ENCODE measurements at regions not wholly inside any gene's neighbourhood (a gene's known extent, or its start where the extent isn't known, plus 50 kb on each side); places are given as distances from the start of the nearest gene placed in this dataset.

DNA sequence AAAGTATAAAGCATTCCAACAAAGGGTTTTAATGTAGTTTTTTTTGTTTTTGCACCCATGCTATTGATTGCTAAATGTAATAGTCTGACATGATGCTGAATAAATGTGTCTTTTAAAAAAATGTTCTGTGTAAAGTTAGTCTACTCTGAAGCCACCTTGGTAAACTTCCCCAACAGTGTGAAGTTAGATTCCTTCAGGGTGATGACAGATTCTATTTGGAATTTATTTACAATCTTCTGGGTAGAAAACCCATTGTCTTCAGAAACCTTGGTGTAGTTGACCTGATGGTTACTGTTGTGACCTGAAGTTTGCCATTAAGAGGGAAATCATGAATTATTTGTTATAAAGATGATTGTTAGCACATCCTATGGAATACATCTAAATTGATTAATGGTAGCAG is 64.7 kb upstream of the TRPC7 start:
- TF ChIP-seq, protein P1, sequence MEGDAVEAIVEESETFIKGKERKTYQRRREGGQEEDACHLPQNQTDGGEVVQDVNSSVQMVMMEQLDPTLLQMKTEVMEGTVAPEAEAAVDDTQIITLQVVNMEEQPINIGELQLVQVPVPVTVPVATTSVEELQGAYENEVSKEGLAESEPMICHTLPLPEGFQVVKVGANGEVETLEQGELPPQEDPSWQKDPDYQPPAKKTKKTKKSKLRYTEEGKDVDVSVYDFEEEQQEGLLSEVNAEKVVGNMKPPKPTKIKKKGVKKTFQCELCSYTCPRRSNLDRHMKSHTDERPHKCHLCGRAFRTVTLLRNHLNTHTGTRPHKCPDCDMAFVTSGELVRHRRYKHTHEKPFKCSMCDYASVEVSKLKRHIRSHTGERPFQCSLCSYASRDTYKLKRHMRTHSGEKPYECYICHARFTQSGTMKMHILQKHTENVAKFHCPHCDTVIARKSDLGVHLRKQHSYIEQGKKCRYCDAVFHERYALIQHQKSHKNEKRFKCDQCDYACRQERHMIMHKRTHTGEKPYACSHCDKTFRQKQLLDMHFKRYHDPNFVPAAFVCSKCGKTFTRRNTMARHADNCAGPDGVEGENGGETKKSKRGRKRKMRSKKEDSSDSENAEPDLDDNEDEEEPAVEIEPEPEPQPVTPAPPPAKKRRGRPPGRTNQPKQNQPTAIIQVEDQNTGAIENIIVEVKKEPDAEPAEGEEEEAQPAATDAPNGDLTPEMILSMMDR (IDR thresholded peaks at IDR 0.05; ENCODE audit: borderline replicate concordance): no peak
- H3K27ac ChIP-seq (replicated peaks): no peak overlapping the region
- no peaks in the 10 kb centered on the region for H3K9me3 ChIP-seq (replicated peaks)
- DNase-seq: no peak
- intact Hi-C loops (cut with micrococcal nuclease): no loop called here
- H3K27me3 ChIP-seq (ENCODE audit: low read depth): peaks cover 31% of the 10 kb centered on the region
- H3K4me1 ChIP-seq: no peaks in the 10 kb centered on the region
- H3K4me3 ChIP-seq: no peak overlapping the region
- no peaks in the 10 kb centered on the region for H3K36me3 ChIP-seq

DNA sequence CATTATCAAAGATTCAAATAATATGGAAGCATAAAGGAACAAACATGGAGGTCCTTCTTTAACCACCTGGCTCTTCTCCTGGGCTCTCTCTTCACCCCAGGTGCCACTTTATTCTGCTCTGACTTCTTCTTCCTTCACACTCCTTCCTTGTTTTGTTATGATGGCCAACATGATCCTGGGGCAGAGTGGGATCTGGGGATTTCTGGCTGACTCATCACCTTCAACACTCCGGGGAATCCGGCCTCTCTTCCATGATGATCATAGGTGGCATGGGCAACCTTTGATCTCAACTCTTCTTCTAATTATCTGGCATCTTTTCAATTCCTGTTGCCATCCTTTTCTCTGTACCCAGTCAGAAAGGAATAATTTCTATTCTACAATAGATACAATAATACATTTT is 62.1 kb upstream of the TRPC7 start:
- peaks cover 8% of the 10 kb centered on the region for H3K27me3 ChIP-seq (ENCODE audit: low read depth)
- H3K9me3 ChIP-seq (replicated peaks): no peaks in the 10 kb centered on the region
- intact Hi-C loops (cut with micrococcal nuclease): no loop called here
- H3K27ac ChIP-seq (replicated peaks): no peak overlapping the region
- no peak for DNase-seq
- TF ChIP-seq, protein P1 (IDR thresholded peaks at IDR 0.05; ENCODE audit: borderline replicate concordance): no peak
- H3K4me3 ChIP-seq: no peak overlapping the region
- H3K36me3 ChIP-seq: no peaks in the 10 kb centered on the region
- no peaks in the 10 kb centered on the region for H3K4me1 ChIP-seq

DNA sequence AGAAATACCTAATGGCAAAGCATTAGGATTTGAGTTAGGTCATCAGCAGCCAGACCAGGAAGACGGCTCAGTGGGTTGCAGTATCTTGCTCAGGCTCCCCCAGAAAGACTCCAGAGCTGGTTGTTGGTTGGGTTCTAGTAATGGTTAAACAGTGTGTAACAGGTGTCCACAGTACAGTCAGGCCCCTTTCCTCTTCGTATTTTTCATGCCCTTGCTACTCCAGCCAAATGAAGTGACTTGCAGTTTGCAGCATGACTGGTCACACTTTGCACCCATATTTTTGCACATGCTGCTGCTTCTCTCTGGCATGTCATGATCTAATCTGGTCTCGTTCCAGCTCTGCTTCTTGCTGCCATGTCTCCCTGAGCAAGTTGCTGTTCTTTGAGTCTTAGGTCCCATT is 60.6 kb upstream of the TRPC7 start:
- H3K4me3 ChIP-seq: no peak overlapping the region
- H3K36me3 ChIP-seq: no peaks in the 10 kb centered on the region
- no peaks in the 10 kb centered on the region for H3K4me1 ChIP-seq
- no peak for DNase-seq
- intact Hi-C loops (cut with micrococcal nuclease): no loop called here
- H3K27ac ChIP-seq (replicated peaks): no peak overlapping the region
- H3K27me3 ChIP-seq (ENCODE audit: low read depth): peaks cover 21% of the 10 kb centered on the region
- H3K9me3 ChIP-seq (replicated peaks): no peaks in the 10 kb centered on the region
- TF ChIP-seq, protein P1 (IDR thresholded peaks at IDR 0.05; ENCODE audit: borderline replicate concordance): no peak

DNA sequence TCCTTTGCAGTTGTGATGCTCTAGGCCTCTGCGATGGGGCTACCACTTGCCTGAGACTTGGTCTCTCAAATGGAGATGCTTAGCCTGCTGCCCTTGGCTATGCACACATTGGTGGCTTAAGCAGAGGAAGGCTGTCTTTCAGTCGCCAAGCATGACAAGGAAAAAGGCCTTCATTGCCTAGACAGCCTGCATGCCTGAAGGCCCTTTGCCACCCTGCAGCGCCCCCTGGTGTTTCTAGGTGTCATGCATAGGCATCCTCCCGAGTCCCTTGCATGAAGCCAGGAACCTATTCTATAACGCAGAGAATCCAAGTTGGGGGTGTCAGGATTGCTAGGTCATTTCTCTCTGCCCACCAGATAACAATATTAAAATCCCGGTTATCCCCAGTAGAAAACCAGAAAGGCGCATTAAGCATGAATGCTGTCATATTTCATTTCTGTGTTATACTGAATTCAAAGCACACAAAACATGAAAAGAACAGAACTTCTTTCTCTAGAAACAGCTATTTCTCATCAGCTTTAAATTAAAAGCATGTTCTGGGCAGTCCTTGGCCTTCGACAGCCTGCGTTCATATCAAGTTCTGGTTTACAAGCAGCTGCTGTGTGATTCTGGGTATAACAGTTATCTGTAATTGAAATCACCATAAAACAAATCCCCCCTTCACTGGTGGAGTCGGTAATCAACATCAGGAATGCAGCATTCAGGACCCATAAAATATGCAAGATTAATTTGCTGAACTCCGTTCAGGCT is 59.7 kb upstream of the TRPC7 start:
- no peaks in the 10 kb centered on the region for H3K36me3 ChIP-seq
- TF ChIP-seq, protein P1 (IDR thresholded peaks at IDR 0.05; ENCODE audit: borderline replicate concordance): peak; percentile 72
- peaks cover 30% of the 10 kb centered on the region for H3K27me3 ChIP-seq (ENCODE audit: low read depth)
- peak; percentile 61 for DNase-seq
- no peak overlapping the region for H3K4me3 ChIP-seq
- H3K9me3 ChIP-seq (replicated peaks): no peaks in the 10 kb centered on the region
- H3K27ac ChIP-seq (replicated peaks): no peak overlapping the region
- intact Hi-C loops (cut with micrococcal nuclease): no loop called here
- H3K4me1 ChIP-seq: no peaks in the 10 kb centered on the region

DNA sequence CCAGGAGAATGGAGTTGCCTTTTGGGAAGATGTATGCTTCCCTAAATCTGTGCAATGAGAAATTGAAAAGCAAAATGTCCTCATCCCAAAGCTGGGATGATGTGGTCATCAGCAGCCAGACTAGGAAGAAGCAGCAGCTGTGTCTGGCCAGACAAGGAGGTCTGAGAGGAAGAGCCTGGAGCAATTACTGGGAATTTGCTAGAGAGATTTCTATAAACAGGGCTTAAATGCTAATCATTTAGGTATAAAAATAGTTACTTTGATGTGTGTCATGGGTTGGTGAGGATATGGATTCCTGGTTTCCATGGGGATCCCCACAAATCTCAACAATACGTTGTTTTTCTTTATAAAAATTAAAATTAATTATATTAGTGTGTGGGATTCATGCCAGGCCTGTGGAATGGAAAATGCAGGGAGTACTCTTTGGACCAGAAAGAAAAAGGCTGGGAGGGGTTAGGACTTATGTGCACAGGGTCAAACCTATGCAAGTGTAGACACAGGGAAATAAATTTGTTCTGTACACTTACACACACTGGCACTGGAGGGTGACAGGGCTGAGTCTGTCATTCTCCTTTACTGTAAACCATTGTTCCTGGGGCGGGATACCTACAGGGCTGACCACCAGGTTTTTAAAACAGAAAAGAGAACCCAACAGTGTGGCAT is 58.7 kb upstream of the TRPC7 start:
- Histone ChIP-seq H3K9me3 (replicated peaks) (no peaks in the 10 kb centered on the region), H3K36me3 (no peaks in the 10 kb centered on the region), H3K4me3 (no peak overlapping the region), H3K27me3 (ENCODE audit: low read depth) (peaks cover 30% of the 10 kb centered on the region), H3K27ac (replicated peaks) (no peak overlapping the region), H3K4me1 (no peaks in the 10 kb centered on the region)
- TF ChIP-seq, protein P1 (IDR thresholded peaks at IDR 0.05; ENCODE audit: borderline replicate concordance): no peak
- intact Hi-C loops (cut with micrococcal nuclease): no loop called here
- DNase-seq: no peak
